SK-N-MC (cell line): ENCODE measurements at regions not wholly inside any gene's neighbourhood (a gene's known extent, or its start where the extent isn't known, plus 50 kb on each side); places are given as distances from the start of the nearest gene placed in this dataset.

Source experiments
- EZH2 ChIP-seq: fragments of 200-600 bp; sonication (generic); IDR thresholded peaks from one replicate; pipeline ENCODE4 v1.6.1; 2017; ENCODE audit warnings: antibody characterized with exemption
- FOXP2 ChIP-seq: optimal IDR thresholded peaks from 2 replicates; pipeline ENCODE3; 2011; ENCODE audit warnings: mild to moderate bottlenecking, moderate library complexity; ENCODE audit not compliant: insufficient read depth; ENCODE audit errors: extremely low read length, control extremely low read depth
- POLR2AphosphoS5 ChIP-seq: IDR thresholded peaks from 2 replicates; pipeline ENCODE4 v1.6.1; 2012; ENCODE audit warnings: mild to moderate bottlenecking, low read depth, low read length, borderline replicate concordance

DNA sequence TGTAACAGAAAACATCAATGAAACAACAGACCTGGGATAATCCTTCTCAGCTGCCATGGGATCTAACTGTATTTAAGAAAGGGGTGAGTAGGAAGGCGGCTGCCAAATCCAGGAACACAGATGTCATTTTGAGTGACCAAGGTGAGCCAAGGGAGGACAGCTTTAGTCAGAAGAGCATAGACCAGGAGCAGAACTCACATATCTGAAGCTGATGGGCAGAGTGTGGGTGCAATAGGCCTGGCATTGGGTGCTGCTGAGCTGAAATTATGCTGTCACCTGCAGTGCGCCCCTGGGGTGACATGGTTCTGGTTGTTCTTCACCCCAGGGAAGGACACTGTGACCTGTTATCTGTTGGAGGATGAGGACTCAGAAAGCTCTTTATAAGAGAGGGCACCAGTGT, 88.9 kb upstream of the TOP3B start:
- TF ChIP-seq POLR2AphosphoS5 (no peak), EZH2 (no peak), FOXP2 (no peak)
